ENCODE measurements at regions not wholly inside any gene's neighbourhood (a gene's known extent, or its start where the extent isn't known, plus 50 kb on each side); places are given as distances from the start of the nearest gene placed in this dataset.
A peak's percentile ranks its signal among the peaks of the same experiment; 100 is the strongest.

DNA sequence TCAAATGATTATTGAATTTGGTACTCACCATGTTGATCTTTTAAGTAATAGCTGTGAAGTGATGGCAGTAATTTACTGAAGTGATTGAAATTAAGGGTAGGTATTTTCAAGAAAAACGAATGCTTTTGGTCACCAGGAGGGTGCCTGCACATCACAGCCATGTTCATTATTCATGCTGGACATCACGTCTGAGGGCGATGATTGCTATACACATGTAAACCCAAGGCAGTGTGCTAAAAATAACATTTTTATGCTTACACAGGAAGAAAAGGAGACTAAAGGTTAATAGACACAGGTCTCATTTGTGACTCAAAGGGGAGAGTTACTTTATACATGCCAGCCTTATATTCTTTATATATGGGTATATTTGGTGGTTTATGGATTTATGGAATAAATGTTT is 1146.0 kb downstream of the NLGN4X start:
- Histone ChIP-seq H3K4me1 (no peaks in the 10 kb centered on the region), H3K27ac (no peak overlapping the region), H3K27me3 (no peaks in the 10 kb centered on the region), H4K20me1 (no peaks in the 10 kb centered on the region), H3K9ac (no peak overlapping the region), H3K4me3 (no peak overlapping the region), H3K36me3 (no peaks in the 10 kb centered on the region), H3K9me3 (no peaks in the 10 kb centered on the region), H3K4me2 (no peak overlapping the region)
- no peak for TF ChIP-seq Cebpa-rat (IDR thresholded peaks at IDR 0.05)

DNA sequence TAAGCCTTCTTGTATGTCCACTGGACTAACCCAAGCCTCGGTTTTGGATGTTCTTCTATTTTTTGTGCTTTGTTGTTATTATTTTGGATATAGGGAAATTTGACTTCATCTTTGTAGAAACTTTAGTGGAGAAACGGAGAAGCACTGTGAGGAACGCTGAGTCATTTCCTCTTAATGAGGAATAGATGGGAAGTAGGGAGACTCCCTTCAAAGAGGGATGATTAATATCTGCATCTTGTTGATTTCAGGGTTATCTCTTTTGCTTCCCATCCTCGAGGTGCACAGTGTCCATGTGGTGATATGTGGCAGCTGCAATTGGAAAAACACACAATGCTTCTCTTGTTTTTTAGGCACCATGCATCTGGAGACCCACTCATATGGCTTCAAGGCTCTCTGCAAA is 1147.9 kb downstream of the NLGN4X start:
- Histone ChIP-seq H3K4me1 (no peaks in the 10 kb centered on the region), H3K4me2 (no peak overlapping the region), H3K4me3 (no peak overlapping the region), H3K27ac (no peak overlapping the region), H3K27me3 (no peaks in the 10 kb centered on the region), H3K9me3 (no peaks in the 10 kb centered on the region), H3K9ac (no peak overlapping the region), H4K20me1 (no peaks in the 10 kb centered on the region), H3K36me3 (no peaks in the 10 kb centered on the region)
- no peak for TF ChIP-seq Cebpa-rat (IDR thresholded peaks at IDR 0.05)

DNA sequence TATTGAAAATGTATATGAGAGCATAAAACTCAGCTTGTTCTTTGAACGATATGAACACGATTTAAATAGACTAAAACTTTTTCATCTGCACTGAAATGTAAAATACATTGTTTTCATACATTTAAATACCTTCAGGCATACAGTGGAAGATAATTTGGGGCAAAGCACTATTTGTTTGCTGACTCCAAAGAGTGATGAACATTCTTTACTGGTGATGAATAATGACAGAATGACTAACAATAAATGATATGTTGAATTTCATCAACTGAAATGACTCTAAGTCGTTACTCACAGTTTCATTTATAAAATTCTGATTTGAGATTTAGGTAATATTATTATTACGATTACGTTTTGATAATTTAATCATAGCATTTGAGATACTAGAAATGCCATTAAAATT is 1160.1 kb downstream of the NLGN4X start:
- H3K27me3 ChIP-seq, result no peaks in the 10 kb centered on the region
- H3K27ac ChIP-seq, result no peak overlapping the region
- no peaks in the 10 kb centered on the region for H3K4me1 ChIP-seq
- H4K20me1 ChIP-seq, result no peaks in the 10 kb centered on the region
- TF ChIP-seq Cebpa-rat (IDR thresholded peaks at IDR 0.05), result no peak
- no peak overlapping the region for H3K4me2 ChIP-seq
- no peaks in the 10 kb centered on the region for H3K36me3 ChIP-seq
- no peak overlapping the region for H3K9ac ChIP-seq
- no peak overlapping the region for H3K4me3 ChIP-seq
- H3K9me3 ChIP-seq, result no peaks in the 10 kb centered on the region

DNA sequence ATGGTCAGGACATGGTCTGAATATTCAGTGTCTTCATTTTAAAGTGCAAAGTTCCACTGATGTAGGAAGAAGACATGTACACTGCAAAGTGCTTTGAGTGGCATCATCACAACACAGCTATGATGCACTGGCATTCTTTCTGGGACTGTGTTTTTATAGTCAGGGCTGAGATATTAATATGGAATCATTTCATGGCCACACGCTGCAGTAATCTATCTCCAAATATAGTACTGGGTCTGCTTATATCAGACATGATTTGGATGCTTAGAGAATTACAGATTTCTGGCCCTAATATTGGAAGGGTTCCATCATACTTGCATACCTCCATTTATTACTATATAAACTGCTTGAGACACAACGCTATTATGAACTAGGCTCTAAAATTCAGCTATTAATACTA is 1170.9 kb downstream of the NLGN4X start:
- Histone ChIP-seq H4K20me1 (no peaks in the 10 kb centered on the region), H3K27ac (no peak overlapping the region), H3K36me3 (no peaks in the 10 kb centered on the region), H3K4me1 (0 out of 2 replicates have a peak, but pooled peaks cover under 1% of the 10 kb centered on the region), H3K4me2 (no peak overlapping the region), H3K9ac (no peak overlapping the region), H3K4me3 (no peak overlapping the region), H3K27me3 (no peaks in the 10 kb centered on the region), H3K9me3 (no peaks in the 10 kb centered on the region)
- no peak for TF ChIP-seq Cebpa-rat (IDR thresholded peaks at IDR 0.05)

DNA sequence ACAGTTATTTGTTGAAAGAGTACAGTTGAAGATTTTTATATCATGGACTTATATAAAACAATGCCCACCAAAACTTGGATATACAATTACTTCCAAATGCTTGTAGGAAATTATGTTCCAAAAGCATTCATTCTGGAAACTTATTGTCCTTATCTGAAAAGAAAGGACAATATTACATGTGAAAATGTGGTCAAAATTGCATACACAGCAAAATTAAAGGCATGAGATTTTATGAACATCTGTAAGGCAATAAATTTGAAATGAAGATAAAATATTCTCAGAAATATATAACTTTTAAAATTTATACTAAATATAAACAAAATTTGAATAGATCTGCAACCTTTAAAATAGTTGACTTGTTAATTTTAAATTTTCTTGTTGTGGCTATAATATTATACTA is 1173.8 kb downstream of the NLGN4X start:
- Histone ChIP-seq H3K4me1 (peaks cover 15% of the 10 kb centered on the region), H4K20me1 (no peaks in the 10 kb centered on the region), H3K27ac (no peak overlapping the region), H3K4me3 (no peak overlapping the region), H3K9me3 (peaks cover 11% of the 10 kb centered on the region), H3K4me2 (no peak overlapping the region), H3K27me3 (no peaks in the 10 kb centered on the region), H3K36me3 (no peaks in the 10 kb centered on the region), H3K9ac (no peak overlapping the region)
- no peak for TF ChIP-seq Cebpa-rat (IDR thresholded peaks at IDR 0.05)

DNA sequence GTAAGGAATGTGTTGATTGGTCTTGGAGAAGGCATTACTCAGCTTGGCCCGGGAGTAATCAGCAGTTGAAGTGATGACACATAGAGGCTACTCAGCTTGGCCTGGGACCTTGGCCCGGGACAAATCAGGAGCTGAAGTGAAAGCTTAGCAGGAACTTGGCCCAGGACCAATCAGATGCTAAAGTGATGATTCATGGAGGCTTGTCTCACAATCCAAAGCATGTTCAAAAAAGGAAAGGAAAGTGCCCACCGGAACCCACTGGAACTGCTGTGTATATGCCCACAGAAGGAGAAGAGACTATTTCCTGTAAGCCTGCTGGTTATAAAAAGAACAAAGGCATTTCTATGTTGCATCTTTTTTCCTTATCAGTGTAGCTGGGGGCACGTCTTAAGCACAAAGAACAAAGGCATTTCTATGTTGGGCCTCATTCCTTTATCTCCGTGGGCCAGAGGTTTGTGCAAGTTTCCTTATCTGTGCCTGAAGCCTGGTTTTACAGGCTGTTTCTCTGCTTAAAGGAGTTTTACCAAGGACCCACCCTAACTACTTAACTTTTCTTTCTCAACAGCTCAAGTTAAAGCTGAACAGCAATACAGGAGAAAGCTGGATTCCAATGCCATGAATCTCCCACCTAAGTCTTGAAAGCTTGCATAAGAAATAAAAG is 1176.7 kb downstream of the NLGN4X start:
- peak overlapping the region; percentile 60; the same call in 1 of the 2 replicates for H3K27ac ChIP-seq
- H3K9ac ChIP-seq, result no peak overlapping the region
- H3K4me1 ChIP-seq, result peaks cover 15% of the 10 kb centered on the region
- no peak for TF ChIP-seq Cebpa-rat (IDR thresholded peaks at IDR 0.05)
- H3K9me3 ChIP-seq, result peaks cover 11% of the 10 kb centered on the region
- no peaks in the 10 kb centered on the region for H3K36me3 ChIP-seq
- H3K27me3 ChIP-seq, result no peaks in the 10 kb centered on the region
- H4K20me1 ChIP-seq, result no peaks in the 10 kb centered on the region
- H3K4me2 ChIP-seq, result peak overlapping the region; percentile 56
- H3K4me3 ChIP-seq, result no peak overlapping the region; the same call in 1 of the 2 replicates

DNA sequence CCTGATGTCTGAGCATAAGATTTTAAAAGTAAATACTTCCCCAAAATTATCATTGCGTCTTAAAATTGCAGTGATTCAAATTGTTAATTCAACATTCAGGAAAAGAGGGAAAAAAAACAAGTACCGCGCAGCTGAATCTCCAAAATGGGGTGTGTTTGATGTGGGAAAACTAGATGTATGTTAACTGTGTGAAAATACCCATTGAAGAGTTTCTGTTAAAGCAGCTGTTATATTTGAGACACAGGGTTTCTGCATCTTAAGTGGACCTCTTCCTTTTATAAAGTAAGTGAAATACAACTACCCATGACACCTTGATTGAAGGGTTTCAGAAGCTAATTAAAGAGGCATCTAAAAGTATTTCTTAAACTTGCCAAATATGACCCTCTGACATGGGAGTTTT is 1186.1 kb downstream of the NLGN4X start:
- Histone ChIP-seq H3K36me3 (no peaks in the 10 kb centered on the region), H3K4me3 (no peak overlapping the region), H3K9me3 (no peaks in the 10 kb centered on the region), H3K27ac (no peak overlapping the region), H4K20me1 (no peaks in the 10 kb centered on the region), H3K27me3 (no peaks in the 10 kb centered on the region), H3K4me2 (peak overlapping the region; percentile 10; the same call in 1 of the 2 replicates), H3K4me1 (0 out of 2 replicates have a peak, but pooled peaks cover 7% of the 10 kb centered on the region), H3K9ac (no peak overlapping the region)
- TF ChIP-seq Cebpa-rat (IDR thresholded peaks at IDR 0.05), result no peak

DNA sequence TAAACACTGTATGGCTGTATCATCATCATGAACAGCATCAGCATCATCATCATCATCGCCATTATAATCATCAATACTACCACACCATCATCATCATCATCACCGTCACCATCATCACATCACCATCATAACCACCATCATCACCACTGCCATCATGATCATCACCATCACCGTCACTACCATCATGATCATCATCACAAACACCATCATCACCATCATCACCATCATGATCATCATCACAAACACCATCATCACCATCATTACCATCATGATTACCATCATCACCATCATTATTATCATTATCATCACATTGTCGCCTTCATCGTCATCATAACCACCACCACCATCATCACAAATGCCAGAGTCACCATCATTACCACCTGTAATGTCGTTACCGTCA is 1196.9 kb downstream of the NLGN4X start:
- H4K20me1 ChIP-seq, result no peaks in the 10 kb centered on the region
- H3K36me3 ChIP-seq, result no peaks in the 10 kb centered on the region
- H3K4me1 ChIP-seq, result peaks cover 16% of the 10 kb centered on the region
- TF ChIP-seq Cebpa-rat (IDR thresholded peaks at IDR 0.05), result no peak
- H3K9ac ChIP-seq, result no peak overlapping the region
- no peak overlapping the region for H3K4me2 ChIP-seq
- H3K27me3 ChIP-seq, result no peaks in the 10 kb centered on the region
- no peaks in the 10 kb centered on the region for H3K9me3 ChIP-seq
- H3K4me3 ChIP-seq, result no peak overlapping the region
- no peak overlapping the region for H3K27ac ChIP-seq

DNA sequence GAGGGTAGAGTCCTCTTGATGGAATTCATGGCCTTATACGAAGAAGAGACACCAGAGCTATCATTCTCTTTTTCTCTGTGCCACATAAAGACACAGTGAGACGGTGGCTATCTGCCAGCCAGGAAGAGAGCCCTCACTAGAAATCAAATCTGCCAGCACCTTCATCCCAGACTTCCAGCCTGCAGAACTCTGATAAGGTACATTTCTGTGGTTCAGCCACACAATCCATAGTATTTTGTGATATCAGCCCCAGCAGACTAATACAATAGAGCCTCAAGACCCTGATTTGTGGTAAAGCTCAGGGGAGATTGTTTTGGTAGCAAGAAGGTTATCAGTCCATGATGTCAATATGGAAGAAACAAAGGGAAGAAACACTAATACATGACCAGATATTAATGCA is 1213.2 kb downstream of the NLGN4X start:
- no peaks in the 10 kb centered on the region for H3K4me1 ChIP-seq

DNA sequence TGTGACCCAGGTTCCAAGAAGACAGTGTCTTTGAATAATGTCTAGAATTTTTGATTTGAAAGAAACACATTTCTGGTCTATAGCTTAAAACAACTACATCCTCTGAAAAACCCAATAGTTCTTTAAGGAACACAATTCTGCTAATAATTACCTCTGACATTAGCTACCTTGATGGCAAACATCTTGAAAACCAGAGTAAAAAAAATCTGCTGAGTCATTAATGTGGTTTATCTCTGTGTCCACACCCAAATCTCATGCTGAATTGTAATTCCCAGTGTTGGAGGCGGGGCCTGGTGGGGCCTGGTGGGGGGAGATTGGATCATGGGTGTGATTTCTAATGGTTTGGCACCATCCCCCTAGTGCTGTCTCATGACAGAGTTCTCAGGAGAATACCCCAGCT is 1233.8 kb downstream of the NLGN4X start:
- H3K27ac ChIP-seq, result no peak overlapping the region
- no peak overlapping the region for H3K4me2 ChIP-seq
- H3K9ac ChIP-seq, result no peak overlapping the region
- H3K4me3 ChIP-seq, result no peak overlapping the region
- no peak for TF ChIP-seq Cebpa-rat (IDR thresholded peaks at IDR 0.05)
- no peaks in the 10 kb centered on the region; the same call in 1 of the 2 replicates for H3K9me3 ChIP-seq
- no peaks in the 10 kb centered on the region for H4K20me1 ChIP-seq
- no peaks in the 10 kb centered on the region for H3K4me1 ChIP-seq
- no peaks in the 10 kb centered on the region for H3K27me3 ChIP-seq
- H3K36me3 ChIP-seq, result no peaks in the 10 kb centered on the region

More for the DNA sequence above, 1213.2 kb downstream of the NLGN4X start:
- H3K36me3 ChIP-seq, result no peaks in the 10 kb centered on the region
- H3K27ac ChIP-seq, result no peak overlapping the region
- TF ChIP-seq Cebpa-rat (IDR thresholded peaks at IDR 0.05), result no peak
- H3K4me2 ChIP-seq, result no peak overlapping the region
- H3K9ac ChIP-seq, result no peak overlapping the region
- H3K4me3 ChIP-seq, result no peak overlapping the region
- no peaks in the 10 kb centered on the region for H4K20me1 ChIP-seq
- H3K9me3 ChIP-seq, result no peaks in the 10 kb centered on the region
- H3K27me3 ChIP-seq, result no peaks in the 10 kb centered on the region

DNA sequence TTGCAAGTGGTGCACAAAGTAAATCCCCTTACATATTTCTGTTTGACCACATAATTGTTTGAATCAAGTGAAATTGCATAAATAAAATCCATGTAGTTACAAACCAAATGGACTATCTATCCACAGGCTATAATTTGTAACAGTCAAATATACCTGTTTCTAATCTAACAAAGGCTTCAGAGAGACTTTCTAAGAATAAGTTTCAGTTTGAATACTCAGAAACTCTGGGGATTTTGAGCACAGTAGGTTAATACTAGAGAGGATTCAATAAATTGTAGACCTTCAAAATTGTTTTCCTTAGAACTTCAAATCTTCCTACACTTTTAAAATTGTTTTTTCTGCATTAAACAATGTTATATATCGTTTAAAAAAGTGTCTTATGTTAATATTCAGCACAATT is 1250.1 kb downstream of the NLGN4X start:
- H3K36me3 ChIP-seq, result no peaks in the 10 kb centered on the region
- H3K9me3 ChIP-seq, result no peaks in the 10 kb centered on the region
- H3K4me1 ChIP-seq, result no peaks in the 10 kb centered on the region
- TF ChIP-seq Cebpa-rat (IDR thresholded peaks at IDR 0.05), result no peak
- no peak overlapping the region for H3K9ac ChIP-seq
- H3K27ac ChIP-seq, result no peak overlapping the region
- no peaks in the 10 kb centered on the region for H4K20me1 ChIP-seq
- no peaks in the 10 kb centered on the region for H3K27me3 ChIP-seq
- no peak overlapping the region for H3K4me2 ChIP-seq
- no peak overlapping the region for H3K4me3 ChIP-seq
